Mammary epithelial cell (primary cell): ENCODE measurements at regions not wholly inside any gene's neighbourhood (a gene's known extent, or its start where the extent isn't known, plus 50 kb on each side); places are given as distances from the start of the nearest gene placed in this dataset.

Experiments
- EZH2 ChIP-seq: IDR thresholded peaks from 2 replicates; pipeline ENCODE4 v1.6.1; 2012; ENCODE audit warnings: low read length, inconsistent platforms, borderline replicate concordance
- TF ChIP-seq, protein P1 (sequence below), 2 donors: IDR thresholded peaks in 1 of 2; conservative IDR thresholded peaks in 1 of 2; 2 replicates each; pipeline ENCODE4 v1.5.1; 2011 to 2012; ENCODE audit warnings: inconsistent platforms in 2 of 2, low read length in 2 of 2, mild to moderate bottlenecking in 2 of 2, control low read depth in 1 of 2, low read depth in 1 of 2; ENCODE audit not compliant: insufficient read depth in 1 of 2; ENCODE audit errors: extremely low read depth in 1 of 2

DNA sequence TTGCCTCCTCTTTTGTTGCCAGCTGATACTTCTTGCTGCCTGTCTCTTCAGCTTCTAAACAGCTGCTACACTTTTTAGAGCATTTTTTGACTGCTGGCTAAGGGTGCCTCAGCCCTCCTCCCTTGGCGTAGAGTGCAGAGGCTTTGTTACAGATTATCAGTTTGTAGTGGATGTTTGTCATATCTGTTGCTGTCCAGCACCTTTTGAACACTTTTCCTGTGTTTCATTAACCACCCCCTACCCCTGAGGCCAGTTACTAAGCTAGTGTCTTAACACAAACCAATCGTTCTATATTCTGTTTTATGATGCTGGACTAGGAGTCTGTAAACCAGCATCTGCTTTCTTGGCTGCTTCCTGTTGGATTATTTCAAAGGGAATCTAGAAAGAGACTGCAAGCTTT lies 441.5 kb downstream of the DNAH5 start:
- TF ChIP-seq, protein P1, sequence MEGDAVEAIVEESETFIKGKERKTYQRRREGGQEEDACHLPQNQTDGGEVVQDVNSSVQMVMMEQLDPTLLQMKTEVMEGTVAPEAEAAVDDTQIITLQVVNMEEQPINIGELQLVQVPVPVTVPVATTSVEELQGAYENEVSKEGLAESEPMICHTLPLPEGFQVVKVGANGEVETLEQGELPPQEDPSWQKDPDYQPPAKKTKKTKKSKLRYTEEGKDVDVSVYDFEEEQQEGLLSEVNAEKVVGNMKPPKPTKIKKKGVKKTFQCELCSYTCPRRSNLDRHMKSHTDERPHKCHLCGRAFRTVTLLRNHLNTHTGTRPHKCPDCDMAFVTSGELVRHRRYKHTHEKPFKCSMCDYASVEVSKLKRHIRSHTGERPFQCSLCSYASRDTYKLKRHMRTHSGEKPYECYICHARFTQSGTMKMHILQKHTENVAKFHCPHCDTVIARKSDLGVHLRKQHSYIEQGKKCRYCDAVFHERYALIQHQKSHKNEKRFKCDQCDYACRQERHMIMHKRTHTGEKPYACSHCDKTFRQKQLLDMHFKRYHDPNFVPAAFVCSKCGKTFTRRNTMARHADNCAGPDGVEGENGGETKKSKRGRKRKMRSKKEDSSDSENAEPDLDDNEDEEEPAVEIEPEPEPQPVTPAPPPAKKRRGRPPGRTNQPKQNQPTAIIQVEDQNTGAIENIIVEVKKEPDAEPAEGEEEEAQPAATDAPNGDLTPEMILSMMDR (conservative IDR thresholded peaks at IDR 0.05 in 1 of 2, IDR thresholded peaks at IDR 0.05 in 1 of 2; ENCODE audit: extremely low read depth in 1 of 2, insufficient read depth in 1 of 2, low read depth in 1 of 2, low read length in 2 of 2): no peak
- no peak for TF ChIP-seq EZH2
